ENCODE measurements at regions not wholly inside any gene's neighbourhood (a gene's known extent, or its start where the extent isn't known, plus 50 kb on each side); places are given as distances from the start of the nearest gene placed in this dataset.
"Not testable (repeated sequence)": the region's sequence is repeated elsewhere in the genome, so short reads cannot be mapped to it uniquely, and the experiment has no call there.

DNA sequence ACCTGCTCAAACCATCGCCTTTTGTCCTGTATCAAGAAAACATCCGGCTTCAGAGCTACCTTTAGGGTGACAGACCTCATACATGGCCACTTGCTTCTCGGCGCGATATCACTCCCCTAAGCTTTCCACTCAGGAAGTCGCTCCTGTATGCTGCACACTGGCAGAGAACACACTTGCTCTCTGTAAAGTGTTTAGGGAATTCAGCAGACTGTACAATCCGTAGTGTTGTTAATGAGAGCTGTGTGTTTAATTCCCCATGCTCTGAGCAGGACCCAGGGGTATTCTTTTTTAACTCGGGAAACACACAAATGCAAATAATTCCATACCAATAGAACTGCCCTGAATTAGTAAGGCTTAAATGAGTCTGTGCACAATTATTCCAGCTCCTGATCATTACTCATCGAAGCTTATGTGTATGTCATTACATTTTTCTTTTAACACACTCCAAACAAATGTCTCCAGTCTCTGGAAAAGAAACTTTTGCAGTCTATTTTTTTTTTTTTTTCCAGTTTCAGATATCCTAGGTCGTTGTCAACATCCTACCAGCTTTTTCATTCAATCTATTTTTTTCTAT, 338.7 kb upstream of the ARID1B start:
- DNase-seq = no peak

DNA sequence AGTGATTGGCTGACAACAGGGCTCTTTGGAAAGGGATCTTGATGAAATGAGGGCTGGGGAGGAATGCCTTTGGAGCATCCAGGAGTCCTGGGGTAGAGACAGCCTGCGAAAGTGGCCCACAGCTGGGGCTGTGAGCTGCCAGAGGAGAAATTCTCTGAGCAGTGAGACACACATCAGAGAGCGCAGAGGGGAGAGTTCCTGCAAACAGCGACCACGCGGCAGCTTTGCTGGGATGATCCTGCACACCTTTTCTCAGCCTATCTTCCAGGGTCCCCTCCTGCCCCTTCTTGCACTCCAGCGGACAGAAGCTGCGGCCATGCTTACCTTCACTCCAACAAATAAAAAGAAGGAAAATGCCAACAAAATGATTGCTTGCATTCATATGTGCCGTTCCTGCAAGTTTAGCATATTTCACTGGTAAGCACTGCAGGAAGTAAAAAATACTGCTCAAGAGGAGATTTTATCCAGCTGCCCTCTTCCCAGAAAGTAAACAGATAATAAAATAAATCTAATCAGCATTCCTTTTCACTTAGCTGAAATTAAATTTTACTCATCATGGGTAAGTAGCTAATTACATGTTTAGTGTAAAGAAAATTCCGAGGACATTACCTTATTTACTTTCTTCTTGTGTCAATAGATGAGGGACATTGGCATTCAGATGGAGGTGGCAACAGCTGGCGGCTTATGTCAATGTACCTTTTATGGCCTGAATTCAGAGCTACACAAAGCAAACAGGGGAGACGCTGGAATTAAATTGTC, 339.9 kb upstream of the ARID1B start:
- no peak for DNase-seq

GRCh38 chr6:156434795-156435190, 342.4 kb upstream of the ARID1B start:
- DNase-seq = no peak

GRCh38 chr6:156434049-156434794, 343.0 kb upstream of the ARID1B start:
- DNase-seq = no peak

- DNase-seq = no peak
Observed at GRCh38 chr6:156432543-156432942, 344.6 kb upstream of the ARID1B start.

- DNase-seq = no peak
Observed at GRCh38 chr6:156430386-156430785, 346.8 kb upstream of the ARID1B start.

DNA sequence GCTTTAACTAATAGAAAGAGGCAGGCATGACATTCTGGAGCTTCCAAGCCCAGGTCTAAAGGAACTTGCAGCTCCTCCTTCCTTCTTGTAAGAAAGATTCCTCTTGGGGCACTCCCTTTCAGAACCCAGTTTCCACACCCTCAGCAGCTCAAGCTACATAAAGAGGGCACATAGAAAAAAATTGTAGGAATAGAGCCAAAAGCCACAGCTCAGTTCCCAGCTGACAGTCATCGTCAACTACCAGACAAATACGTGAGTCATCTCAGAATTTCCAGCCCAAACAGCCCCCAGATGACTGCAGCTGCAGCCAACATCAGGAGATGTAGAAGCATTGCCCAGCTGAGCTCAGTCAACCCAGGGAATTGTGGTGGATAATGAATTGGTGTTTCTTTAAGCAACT, 349.8 kb upstream of the ARID1B start:
- DNase-seq = no peak

GRCh38 chr6:156425359-156426020, 351.7 kb upstream of the ARID1B start:
- DNase-seq = no peak

- DNase-seq = peak; percentile 42
Observed at GRCh38 chr6:156423829-156424228, 353.3 kb upstream of the ARID1B start.

DNA sequence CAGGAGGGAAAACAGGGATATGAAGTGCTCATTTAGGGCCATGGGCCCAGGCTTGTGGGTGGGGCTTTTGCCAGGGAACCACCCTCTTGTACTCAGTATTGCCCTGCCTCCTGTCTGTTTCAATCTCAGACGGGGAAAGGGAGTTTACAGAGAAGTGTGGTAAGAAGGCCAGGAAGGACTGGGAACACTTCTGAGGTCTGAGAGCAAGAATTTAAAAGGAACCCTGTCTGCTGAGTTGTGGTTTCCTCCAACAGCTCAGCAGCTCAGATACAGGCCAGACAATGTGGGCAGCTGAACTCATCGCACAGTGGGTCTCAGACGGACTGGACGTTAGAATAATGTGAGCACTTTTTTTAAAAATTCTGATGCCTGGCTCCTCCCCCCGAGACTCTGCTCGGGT, 354.1 kb upstream of the ARID1B start:
- no peak for DNase-seq

- DNase-seq = no peak
Observed at GRCh38 chr6:156421933-156422332, 355.2 kb upstream of the ARID1B start.

GRCh38 chr6:156421301-156421700, 355.9 kb upstream of the ARID1B start:
- not testable (repeated sequence) for DNase-seq

GRCh38 chr6:156420172-156420993, 356.8 kb upstream of the ARID1B start:
- no peak for DNase-seq

DNA sequence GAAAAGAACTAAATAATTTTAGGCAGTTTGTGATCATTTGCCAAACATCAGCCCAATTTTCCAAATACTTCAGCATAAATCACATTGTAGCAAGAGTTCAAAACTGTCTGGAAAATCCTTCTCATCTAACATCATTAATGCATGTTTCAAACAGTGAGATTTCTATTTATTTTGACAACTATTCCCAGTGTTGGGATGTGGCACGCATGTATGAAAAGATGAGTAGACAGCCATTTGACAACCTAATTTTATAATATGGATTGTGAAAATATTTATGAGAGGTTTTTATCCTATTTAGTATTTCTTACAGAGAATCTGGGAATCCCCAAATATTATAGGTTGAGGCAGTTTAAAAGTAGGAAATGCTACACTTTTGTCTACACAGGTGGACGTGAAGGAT, 357.6 kb upstream of the ARID1B start:
- DNase-seq = no peak

DNA sequence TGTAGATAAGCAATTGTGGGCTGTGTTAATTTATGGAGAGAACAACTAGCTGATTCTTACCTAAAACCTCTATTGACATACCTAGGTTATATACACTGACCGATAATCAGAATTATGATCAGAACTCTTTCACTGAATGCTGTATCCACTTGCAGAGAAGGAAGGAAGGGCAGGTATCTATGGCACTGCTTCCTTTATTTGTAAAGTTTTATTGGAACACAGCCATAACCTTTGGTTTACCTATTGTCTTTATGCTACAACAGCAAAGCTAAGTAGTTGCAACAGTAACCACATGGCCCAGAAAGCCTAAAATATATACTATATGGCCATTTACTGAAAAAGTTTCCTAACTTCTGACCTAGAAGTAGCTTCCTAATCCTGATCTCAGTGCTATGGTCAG, 358.9 kb upstream of the ARID1B start:
- DNase-seq = no peak

GRCh38 chr6:156416391-156416790, 360.8 kb upstream of the ARID1B start:
- no peak for DNase-seq

- no peak for DNase-seq
Observed at GRCh38 chr6:156413154-156413553, 364.0 kb upstream of the ARID1B start.

GRCh38 chr6:156410649-156411048, 366.5 kb upstream of the ARID1B start:
- DNase-seq = no peak

DNA sequence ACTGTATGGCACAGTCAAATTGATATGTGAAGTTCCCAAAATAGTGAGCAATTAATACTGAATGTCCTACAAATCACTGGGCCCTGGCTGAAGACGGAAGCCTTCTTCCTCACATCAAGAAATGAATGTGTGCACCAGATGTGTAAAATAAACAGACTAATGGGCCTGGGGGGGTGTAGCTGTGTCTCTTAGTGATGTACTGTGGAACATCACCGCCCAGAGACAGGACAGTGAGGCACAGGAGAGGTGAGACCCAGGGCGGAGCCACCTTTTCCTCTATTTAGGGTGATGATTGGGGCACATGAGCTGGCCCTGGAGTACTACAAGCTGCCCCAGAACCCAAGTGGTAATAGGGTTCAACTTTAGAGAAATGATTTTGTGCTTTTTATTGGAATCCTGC, 368.5 kb upstream of the ARID1B start:
- DNase-seq = no peak

GRCh38 chr6:156407334-156407733, 369.8 kb upstream of the ARID1B start:
- DNase-seq = no peak

DNA sequence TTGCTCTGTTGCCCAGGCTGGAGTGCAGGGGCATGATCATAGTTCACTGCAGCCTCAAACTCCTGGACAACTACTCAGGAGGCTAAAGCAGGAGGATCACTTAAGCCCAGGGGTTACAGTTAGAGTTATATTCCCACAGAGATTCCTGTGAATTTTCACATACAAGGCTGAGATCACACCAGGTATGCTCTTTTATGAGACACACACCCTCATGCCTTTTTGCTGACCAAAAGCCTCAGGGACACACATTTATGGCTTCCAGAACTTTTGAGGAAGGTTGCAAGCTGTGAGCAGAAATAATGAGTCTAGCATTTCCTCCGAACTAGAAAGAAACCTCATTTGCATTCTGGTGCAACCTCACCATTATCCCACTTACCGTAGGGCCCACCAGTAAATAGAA, 370.5 kb upstream of the ARID1B start:
- no peak for DNase-seq

DNA sequence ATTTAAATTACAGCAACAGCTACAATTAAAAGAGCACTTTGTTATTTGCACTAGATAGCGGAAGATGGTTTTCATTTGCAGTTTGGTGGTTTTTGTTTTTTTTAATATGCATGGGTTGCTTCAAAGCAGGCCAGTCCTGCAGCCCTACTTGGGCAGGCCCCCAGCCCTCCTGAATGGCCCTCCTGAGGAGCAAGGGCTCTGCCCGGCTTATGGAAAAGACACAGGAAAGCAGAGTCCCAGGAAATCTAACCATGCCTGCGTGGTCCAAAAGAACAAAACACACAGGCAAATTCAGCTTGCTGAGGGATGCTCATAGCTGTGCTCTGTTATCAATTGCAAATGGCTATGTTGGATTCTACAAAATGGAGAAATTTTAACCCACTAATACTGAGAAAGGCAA, 371.1 kb upstream of the ARID1B start:
- no peak for DNase-seq

- DNase-seq = no peak
Observed at GRCh38 chr6:156402628-156403027, 374.6 kb upstream of the ARID1B start.

Data from activated CD4-positive, alpha-beta T cell treated with anti-CD3 and anti-CD28 coated beads, Interleukin-2, amount 50 U/mL, for 16 hours (primary cell).